Naive B cell (primary cell): ENCODE measurements at regions not wholly inside any gene's neighbourhood (a gene's known extent, or its start where the extent isn't known, plus 50 kb on each side); places are given as distances from the start of the nearest gene placed in this dataset.
"Not testable (repeated sequence)": the region's sequence is repeated elsewhere in the genome, so short reads cannot be mapped to it uniquely, and the experiment has no call there.

Experiments
- ATAC-seq, 2 donors: fragments of 150-1000 bp; cut with Tn5 transposase; 2 replicates each; pipeline ENCODE4 v1.10.0; 2021; ENCODE audit warnings: low read depth in 2 of 2, mild to moderate bottlenecking in 2 of 2, moderate library complexity in 2 of 2
- DNase-seq: peaks from one replicate; pipeline ENCODE4 v3.0.0; 2022
- H3K27ac Mint-ChIP-seq, 6 donors: one replicate each; pipeline ENCODE4 v1.8.0; 2020 to 2022; ENCODE audit warnings: mild to moderate bottlenecking in 6 of 6, mixed read lengths in 6 of 6, moderate library complexity in 5 of 6, inconsistent platforms in 2 of 6
- H3K27me3 Mint-ChIP-seq, 3 donors: one replicate each; pipeline ENCODE4 v1.8.0; 2021 to 2022; ENCODE audit warnings: mixed read lengths in 3 of 3, mild to moderate bottlenecking in 1 of 3
- H3K36me3 Mint-ChIP-seq, 2 donors: one replicate each; pipeline ENCODE4 v1.8.0; 2020 to 2022; ENCODE audit warnings: mixed read lengths in 2 of 2, inconsistent platforms in 1 of 2, mild to moderate bottlenecking in 1 of 2
- H3K4me1 Mint-ChIP-seq, 3 donors: one replicate each; pipeline ENCODE4 v1.8.0; 2020 to 2022; ENCODE audit warnings: mixed read lengths in 3 of 3, inconsistent platforms in 1 of 3, mild to moderate bottlenecking in 1 of 3, moderate library complexity in 1 of 3
- H3K4me3 Mint-ChIP-seq, 8 donors: one replicate each; pipeline ENCODE4 v1.8.0; 2020 to 2022; ENCODE audit warnings: mild to moderate bottlenecking in 8 of 8, mixed read lengths in 8 of 8, moderate library complexity in 8 of 8, inconsistent platforms in 2 of 8
- H3K9me3 Mint-ChIP-seq, 7 donors: one replicate each; pipeline ENCODE4 v1.8.0; 2020 to 2022; ENCODE audit warnings: mixed read lengths in 7 of 7, mild to moderate bottlenecking in 5 of 7, inconsistent platforms in 2 of 7, moderate library complexity in 1 of 7

DNA sequence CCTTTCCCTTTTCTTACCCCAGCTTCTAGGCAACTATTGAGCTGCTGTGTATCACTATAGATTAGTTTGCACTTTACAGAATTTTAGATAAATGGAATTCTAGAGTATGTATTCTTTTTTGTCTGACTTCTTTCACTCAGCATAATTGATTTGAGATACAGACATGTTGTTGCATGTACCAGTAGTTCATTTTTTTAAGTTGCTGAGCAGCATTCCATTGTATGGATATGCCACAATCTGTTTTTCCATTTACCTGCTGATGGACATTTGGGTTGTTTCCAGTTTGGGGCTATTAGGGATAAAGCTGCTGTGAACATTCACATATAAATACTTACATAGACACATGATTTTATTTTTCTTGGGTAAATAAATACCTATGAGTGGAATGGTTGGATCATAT is 135.7 kb downstream of the IGF1 start:
- Mint-ChIP-seq H3K36me3 (no peaks in the 10 kb centered on the region), H3K4me1 (no peaks in the 10 kb centered on the region), H3K4me3 (no peak overlapping the region), H3K27me3 (peaks cover 5 to 8% (median 6%) of the 10 kb centered on the region in 3 donors), H3K9me3 (peaks cover 0 to 4% (median 2%) of the 10 kb centered on the region in 7 donors), H3K27ac (no peak overlapping the region)
- ATAC-seq = no peak
- no peak for DNase-seq

DNA sequence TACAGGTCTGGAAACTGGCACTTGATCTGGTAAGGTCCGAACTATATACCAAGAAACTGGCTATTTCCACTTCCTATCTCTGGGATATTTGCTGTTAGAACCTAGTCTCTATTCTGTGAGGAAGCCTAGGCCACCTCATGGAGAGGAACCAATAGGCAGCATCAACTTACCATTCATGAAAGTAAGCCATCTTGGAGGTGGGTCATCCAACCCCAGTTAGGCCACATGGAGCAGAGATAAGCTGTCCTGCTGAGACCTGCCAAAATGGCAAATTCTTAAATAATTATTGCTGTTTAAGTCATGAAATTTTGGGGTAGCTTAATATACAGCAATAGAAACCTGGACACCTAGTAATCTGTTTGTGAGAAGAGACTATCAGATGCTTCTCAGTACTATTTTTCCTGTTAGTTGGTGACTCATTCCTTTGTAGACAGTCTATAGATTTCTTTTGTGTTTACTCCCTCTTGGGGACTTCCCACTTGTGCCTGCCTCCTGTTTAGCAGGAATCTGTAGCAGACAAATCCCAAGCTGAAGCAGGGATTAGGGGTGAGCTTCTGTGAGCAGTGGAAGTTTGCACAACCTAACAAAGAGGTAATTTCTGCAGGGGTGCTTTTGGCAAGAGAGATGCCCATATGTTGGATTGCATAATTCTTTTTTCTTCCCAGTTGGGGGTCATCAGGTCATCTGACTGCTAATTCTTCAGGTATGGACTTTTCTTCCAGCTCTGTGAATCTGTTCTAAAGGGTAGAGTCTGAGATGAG is 136.8 kb downstream of the IGF1 start:
- DNase-seq (no peak), ATAC-seq (no peak)
- H3K4me3 Mint-ChIP-seq = no peak overlapping the region
- no peaks in the 10 kb centered on the region for H3K36me3 Mint-ChIP-seq
- peaks cover 1 to 8% (median 5%) of the 10 kb centered on the region in 3 donors for H3K27me3 Mint-ChIP-seq
- no peak overlapping the region for H3K27ac Mint-ChIP-seq
- peaks cover 0 to 4% (median 2%) of the 10 kb centered on the region in 7 donors for H3K9me3 Mint-ChIP-seq
- no peaks in the 10 kb centered on the region for H3K4me1 Mint-ChIP-seq

DNA sequence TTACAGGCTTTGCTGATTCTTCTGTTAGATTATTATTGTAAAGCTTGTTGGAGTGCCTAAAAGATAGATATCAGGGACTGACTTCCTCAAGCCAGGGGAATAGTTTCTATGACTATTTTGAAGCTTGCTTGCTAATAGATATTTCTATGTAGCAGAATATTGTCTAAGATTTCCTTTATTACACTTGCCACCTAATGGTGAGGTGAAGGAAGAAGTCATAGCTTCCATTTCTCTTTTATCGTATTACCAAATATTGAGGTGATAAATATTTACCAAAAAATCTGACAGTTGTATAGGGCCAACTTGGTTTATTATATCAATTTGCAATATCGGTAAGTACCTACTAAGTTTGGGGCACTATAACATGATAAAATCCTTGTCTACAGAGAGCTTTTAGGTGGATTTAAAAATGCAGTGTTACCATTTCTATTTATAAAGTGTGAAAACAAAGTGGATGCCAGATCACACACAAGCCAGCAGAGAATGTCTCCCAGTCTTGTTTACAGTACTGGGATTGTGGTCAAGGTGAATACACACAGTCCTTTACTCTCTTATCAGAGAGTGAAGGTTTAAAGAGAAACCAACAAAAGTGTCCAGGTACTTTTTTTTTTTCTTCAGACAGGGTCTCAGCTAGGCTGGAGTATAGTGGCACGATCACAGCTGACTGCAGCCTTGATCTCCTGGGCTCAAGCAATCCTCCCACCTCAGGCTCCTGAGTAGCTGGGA is 137.9 kb downstream of the IGF1 start:
- ATAC-seq = no peak
- peaks cover 0 to 7% (median 3%) of the 10 kb centered on the region in 7 donors for H3K9me3 Mint-ChIP-seq
- peaks cover 0 to 3% (median 0%) of the 10 kb centered on the region in 3 donors for H3K4me1 Mint-ChIP-seq
- no peaks in the 10 kb centered on the region for H3K36me3 Mint-ChIP-seq
- H3K27ac Mint-ChIP-seq = no peak overlapping the region
- peaks cover 0 to 15% (median 10%) of the 10 kb centered on the region in 3 donors for H3K27me3 Mint-ChIP-seq
- no peak overlapping the region for H3K4me3 Mint-ChIP-seq
- DNase-seq = no peak

DNA sequence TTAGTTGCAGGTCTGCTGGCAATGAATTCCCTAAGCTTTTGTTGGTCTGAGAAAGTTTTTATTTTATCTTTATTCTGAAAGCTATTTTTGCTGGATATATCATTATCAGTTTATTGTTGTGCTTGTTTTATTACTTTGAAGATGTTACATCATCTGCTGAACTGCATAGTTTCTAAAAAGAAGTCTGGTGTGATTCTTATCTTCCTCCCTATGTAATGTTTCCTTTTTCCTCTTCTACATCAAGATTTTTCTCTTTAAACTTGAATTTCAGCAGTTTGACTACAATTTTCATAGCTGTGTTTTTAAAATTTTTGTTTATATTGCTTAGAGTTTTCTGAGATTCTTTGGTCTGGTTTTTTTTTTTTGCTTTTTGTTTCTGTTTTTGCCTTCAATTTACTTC is 137.1 kb upstream of the PMCH start:
- Mint-ChIP-seq H3K4me3 (no peak overlapping the region), H3K4me1 (peaks cover 0 to 3% (median 0%) of the 10 kb centered on the region in 3 donors), H3K27ac (no peak overlapping the region), H3K36me3 (no peaks in the 10 kb centered on the region), H3K9me3 (peaks cover 0 to 3% (median 2%) of the 10 kb centered on the region in 7 donors), H3K27me3 (peaks cover 8 to 34% (median 28%) of the 10 kb centered on the region in 3 donors)
- DNase-seq = no peak
- no peak for ATAC-seq

DNA sequence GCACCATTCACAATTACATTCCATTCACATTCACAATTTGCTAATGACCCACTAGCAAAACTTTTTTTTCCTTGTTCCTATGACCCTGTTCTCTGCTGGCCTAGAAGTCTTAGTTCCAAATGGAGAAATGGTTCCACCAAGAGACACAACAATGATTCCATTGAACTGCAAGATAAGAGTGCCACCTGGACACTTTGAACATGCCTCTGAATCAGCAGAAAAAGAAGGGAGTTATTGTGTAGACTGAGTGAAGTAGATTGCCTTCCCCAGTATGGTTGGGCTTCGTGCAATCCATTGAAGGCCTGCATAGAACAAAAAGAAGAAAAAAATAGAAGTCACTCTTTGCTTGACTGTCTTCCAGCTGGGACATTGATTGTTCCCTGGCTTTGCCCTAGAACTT is 133.8 kb upstream of the PMCH start:
- H3K36me3 Mint-ChIP-seq = no peaks in the 10 kb centered on the region
- ATAC-seq (no peak), DNase-seq (no peak)
- H3K4me3 Mint-ChIP-seq = no peak overlapping the region
- peaks cover 0 to 2% (median 0%) of the 10 kb centered on the region in 7 donors for H3K9me3 Mint-ChIP-seq
- H3K27me3 Mint-ChIP-seq = peaks cover 0 to 35% (median 23%) of the 10 kb centered on the region in 3 donors
- H3K27ac Mint-ChIP-seq = no peak overlapping the region
- H3K4me1 Mint-ChIP-seq = no peaks in the 10 kb centered on the region

DNA sequence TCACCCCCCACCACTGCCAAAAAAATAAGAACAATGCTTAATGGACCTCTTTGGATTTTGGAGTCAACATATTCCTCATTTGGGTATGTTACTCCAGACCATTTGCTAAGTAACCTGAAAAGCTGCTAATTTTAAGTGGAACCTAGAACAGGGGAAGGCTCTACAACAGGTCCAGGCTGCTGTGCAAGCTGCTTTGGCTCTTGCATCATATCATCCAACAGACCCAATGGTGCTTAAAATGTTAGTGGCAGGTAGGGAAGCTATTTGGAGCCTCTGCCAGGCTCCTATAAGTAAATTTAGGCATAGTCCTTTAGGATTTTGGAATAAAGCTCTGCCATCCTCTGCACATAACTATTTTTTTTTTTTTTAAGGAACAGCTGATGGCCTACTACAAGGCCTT is 132.2 kb upstream of the PMCH start:
- Mint-ChIP-seq H3K36me3 (no peaks in the 10 kb centered on the region), H3K27ac (no peak overlapping the region), H3K4me1 (no peaks in the 10 kb centered on the region), H3K27me3 (peaks cover 0 to 27% (median 18%) of the 10 kb centered on the region in 3 donors), H3K9me3 (peaks cover 0 to 8% (median 0%) of the 10 kb centered on the region in 7 donors), H3K4me3 (no peak overlapping the region)
- ATAC-seq (no peak), DNase-seq (no peak)

DNA sequence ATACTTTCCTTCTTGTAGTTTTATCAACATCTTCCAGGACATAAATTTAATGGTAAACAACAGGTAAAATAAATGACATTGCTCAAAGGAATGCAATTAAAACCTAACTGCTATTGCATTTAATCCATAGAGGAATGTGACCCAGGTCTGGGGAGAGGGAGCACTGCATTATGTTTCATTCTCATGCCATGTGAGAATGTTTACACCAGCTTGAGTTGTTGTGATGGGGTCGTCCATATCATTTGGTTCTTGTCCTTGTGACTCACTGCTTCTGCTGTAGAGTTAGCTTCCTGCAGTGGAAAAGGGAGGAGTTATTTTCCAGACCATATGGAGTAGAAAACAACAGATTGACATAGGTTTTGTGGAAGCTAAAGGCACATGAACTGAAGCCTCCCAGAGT is 129.3 kb upstream of the PMCH start:
- peaks cover 0 to 9% (median 0%) of the 10 kb centered on the region in 7 donors for H3K9me3 Mint-ChIP-seq
- H3K27me3 Mint-ChIP-seq = peaks cover 0 to 14% (median 10%) of the 10 kb centered on the region in 3 donors
- H3K4me3 Mint-ChIP-seq = no peak overlapping the region
- no peak for ATAC-seq
- no peak overlapping the region for H3K27ac Mint-ChIP-seq
- H3K4me1 Mint-ChIP-seq = no peaks in the 10 kb centered on the region
- no peaks in the 10 kb centered on the region for H3K36me3 Mint-ChIP-seq
- no peak for DNase-seq

DNA sequence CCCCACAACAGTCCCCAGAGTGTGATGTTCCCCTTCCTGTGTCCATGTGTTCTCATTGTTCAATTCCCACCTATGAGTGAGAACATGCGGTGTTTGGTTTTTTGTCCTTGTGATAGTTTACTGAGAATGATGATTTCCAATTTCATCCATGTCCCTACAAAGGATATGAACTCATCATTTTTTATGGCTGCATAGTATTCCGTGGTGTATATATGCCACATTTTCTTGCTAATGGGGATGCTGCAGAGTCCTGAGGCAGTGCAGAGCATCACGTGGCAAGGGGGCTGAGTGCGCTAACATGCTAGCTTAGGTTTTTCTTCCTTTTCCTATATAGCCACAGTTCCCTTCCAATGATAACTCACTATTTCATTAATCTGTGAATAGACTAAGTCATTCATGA is 127.5 kb upstream of the PMCH start:
- not testable (repeated sequence) for DNase-seq

DNA sequence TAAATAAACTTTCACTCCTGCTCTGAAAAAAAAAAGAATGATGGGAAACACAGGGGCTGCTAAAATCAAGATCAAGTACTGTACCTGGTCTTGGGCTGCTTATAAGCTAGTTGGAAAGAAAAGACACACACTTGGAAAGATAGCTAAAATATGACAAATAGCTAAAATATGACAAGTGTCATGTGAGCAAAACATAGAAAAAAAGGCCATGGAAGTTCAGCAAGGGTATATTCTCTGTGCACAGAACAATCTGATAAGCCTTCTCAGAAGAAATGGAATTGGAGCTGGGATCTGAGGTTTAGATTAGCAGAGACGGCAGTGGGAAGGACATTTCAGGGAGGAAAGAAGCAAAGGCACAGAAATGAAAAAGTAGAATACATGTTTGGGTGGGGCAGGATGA is 126.2 kb upstream of the PMCH start:
- no peak overlapping the region for H3K4me3 Mint-ChIP-seq
- H3K27ac Mint-ChIP-seq = no peak overlapping the region
- no peaks in the 10 kb centered on the region for H3K4me1 Mint-ChIP-seq
- no peaks in the 10 kb centered on the region for H3K36me3 Mint-ChIP-seq
- peaks cover 5 to 19% (median 12%) of the 10 kb centered on the region in 3 donors for H3K27me3 Mint-ChIP-seq
- no peak for DNase-seq
- ATAC-seq = no peak
- peaks cover 0 to 18% (median 0%) of the 10 kb centered on the region in 7 donors for H3K9me3 Mint-ChIP-seq

More for the DNA sequence above, 127.5 kb upstream of the PMCH start:
- Mint-ChIP-seq H3K9me3 (peaks cover 0 to 18% (median 0%) of the 10 kb centered on the region in 7 donors), H3K27me3 (peaks cover 5 to 19% (median 12%) of the 10 kb centered on the region in 3 donors)
- not testable (repeated sequence) for ATAC-seq, H3K4me3 Mint-ChIP-seq, H3K36me3 Mint-ChIP-seq, H3K27ac Mint-ChIP-seq, H3K4me1 Mint-ChIP-seq

DNA sequence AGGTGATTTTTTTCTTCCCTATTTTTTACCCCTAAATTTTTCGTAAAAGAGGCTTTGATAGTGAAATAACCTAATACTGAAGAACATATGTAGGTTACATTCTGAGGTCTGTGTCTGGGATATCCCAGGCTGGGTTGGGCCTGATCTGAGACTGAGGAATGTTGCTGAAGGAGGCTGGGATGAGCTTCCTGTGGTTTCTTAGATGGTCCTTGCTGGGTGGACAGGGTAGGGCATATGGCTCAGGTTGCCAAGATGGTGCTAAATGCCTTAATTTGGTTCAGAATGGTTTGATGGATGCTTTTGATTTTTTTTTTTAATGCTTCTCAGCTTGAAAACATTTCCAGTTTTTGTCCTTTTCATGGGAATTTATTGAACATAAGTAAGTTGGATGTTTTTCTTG is 124.6 kb upstream of the PMCH start:
- H3K27ac Mint-ChIP-seq = no peak overlapping the region
- peaks cover 0 to 18% (median 0%) of the 10 kb centered on the region in 7 donors for H3K9me3 Mint-ChIP-seq
- DNase-seq = no peak
- H3K4me1 Mint-ChIP-seq = no peaks in the 10 kb centered on the region
- H3K36me3 Mint-ChIP-seq = no peaks in the 10 kb centered on the region
- H3K4me3 Mint-ChIP-seq = no peak overlapping the region
- no peak for ATAC-seq
- peaks cover 9 to 13% (median 12%) of the 10 kb centered on the region in 3 donors for H3K27me3 Mint-ChIP-seq

DNA sequence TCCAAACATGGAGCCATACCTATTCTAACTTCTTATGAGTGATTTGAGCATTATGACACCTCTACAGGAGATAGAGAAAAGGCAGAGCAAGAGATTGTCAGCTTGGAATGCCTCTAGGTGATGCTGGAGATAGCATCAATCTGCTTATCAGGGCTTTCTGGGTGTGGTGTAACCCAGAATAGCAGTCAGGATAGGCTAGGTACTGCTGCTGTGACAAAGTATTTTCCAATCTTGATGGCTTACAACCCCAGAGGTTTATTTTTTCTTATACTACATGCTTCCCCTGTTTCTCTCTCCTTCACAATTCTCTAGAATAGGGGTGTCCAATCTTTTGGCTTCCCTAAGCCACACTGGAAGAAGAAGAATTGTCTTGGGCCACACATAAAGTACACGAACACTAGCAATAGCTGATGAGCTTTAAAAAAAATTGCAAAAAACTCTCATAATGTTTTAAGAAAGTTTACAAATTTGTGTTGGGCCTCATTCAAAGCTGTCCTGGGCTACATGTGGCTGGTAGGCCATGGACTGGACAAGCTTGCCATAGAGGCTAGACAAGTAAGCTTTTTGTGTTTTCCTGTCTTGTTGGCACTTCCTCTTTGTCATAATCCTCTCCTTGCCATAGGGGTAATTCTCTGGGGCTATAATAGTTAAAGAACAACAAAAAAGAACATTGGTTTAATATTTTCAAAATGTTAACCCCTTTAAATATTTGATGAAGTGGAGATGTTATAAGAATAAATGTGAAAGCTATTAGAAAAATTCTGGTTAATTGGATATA is 123.9 kb upstream of the PMCH start:
- no peak for ATAC-seq
- H3K36me3 Mint-ChIP-seq = no peaks in the 10 kb centered on the region
- no peak for DNase-seq
- H3K9me3 Mint-ChIP-seq = peaks cover 0 to 18% (median 0%) of the 10 kb centered on the region in 7 donors
- H3K27ac Mint-ChIP-seq = no peak overlapping the region
- peaks cover 6 to 17% (median 16%) of the 10 kb centered on the region in 3 donors for H3K27me3 Mint-ChIP-seq
- no peaks in the 10 kb centered on the region for H3K4me1 Mint-ChIP-seq
- no peak overlapping the region for H3K4me3 Mint-ChIP-seq

DNA sequence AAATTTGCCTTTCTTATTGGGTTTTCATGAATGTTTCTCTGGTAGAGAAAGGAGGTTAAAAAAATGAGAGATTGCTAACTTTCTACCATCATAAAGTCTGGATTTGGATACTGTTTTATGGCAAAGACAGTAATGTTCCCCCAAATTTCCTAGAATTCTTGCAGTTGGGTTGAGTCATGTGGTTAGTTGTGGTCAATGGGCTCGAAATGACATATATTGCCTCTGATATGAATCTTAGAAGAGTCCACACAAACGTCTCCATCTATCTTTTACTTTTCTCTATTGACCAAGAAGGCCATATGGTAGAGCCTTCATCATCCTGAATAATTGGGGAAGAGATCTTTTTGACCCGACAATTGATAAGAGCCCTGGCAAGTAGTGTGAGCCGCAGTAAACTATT is 119.5 kb upstream of the PMCH start:
- no peaks in the 10 kb centered on the region for H3K36me3 Mint-ChIP-seq
- no peak for DNase-seq
- no peaks in the 10 kb centered on the region for H3K4me1 Mint-ChIP-seq
- no peak overlapping the region for H3K27ac Mint-ChIP-seq
- no peak overlapping the region for H3K4me3 Mint-ChIP-seq
- no peak for ATAC-seq
- H3K9me3 Mint-ChIP-seq = peaks cover 0 to 10% (median 0%) of the 10 kb centered on the region in 7 donors
- H3K27me3 Mint-ChIP-seq = peaks cover 6 to 26% (median 20%) of the 10 kb centered on the region in 3 donors

DNA sequence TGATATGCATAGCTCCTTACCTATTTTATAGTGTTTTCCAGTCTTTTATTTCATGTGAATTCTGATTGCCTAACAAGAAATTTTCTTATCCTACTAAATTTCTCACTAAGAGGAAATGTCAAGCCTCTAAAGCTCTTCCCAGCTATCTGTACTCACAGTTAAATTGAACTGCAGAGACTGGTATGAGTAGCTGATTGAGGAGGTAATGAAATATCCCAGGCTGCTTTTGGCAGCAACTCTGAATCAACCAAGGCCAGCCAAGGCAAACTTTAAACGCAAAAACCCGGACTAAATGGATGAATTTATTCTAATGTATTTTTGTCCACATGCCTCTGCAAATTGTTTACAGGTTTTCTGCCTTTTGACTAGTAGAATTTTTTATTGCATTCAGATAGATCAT is 119.1 kb upstream of the PMCH start:
- peaks cover 0 to 7% (median 0%) of the 10 kb centered on the region in 7 donors for H3K9me3 Mint-ChIP-seq
- H3K4me3 Mint-ChIP-seq = no peak overlapping the region
- ATAC-seq (no peak), DNase-seq (no peak)
- no peaks in the 10 kb centered on the region for H3K36me3 Mint-ChIP-seq
- no peaks in the 10 kb centered on the region for H3K4me1 Mint-ChIP-seq
- peaks cover 6 to 26% (median 20%) of the 10 kb centered on the region in 3 donors for H3K27me3 Mint-ChIP-seq
- H3K27ac Mint-ChIP-seq = no peak overlapping the region
